ENCODE measurements at regions not wholly inside any gene's neighbourhood (a gene's known extent, or its start where the extent isn't known, plus 50 kb on each side); places are given as distances from the start of the nearest gene placed in this dataset.

DNA sequence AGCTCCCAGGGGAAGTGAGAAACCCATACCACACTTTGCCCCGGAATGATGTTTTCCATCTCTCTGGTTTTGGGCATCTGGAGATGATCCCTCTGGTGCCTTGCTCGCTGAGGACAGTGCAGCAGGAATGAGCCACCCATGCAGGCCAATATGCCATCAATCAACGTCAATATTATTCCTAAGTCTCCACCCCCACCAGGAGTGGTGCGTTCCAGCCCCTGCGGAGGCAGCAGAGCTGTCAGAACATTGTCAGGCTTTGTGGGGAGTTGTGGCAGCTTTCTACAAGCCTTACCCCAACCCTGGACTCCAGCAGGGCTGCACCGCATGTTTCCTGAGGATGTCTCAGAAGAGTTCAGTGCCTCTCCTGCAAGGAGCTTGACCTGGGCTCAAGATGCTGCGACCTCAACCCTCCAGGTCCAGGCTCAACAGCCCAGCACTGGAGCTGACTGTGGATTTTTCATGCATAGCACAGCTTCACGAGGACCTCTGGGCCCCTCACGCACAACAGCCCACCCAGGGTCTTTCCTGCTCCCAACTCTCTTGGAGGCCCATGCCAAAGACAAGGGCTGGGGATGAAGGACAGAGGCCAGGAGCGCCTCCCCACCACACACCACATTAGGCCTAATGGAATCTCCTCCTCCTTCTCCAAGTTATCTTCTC lies 67.5 kb downstream of the PSMG1 start:
- Histone ChIP-seq H3K36me3 (ENCODE audit: insufficient read depth) (no peaks in the 10 kb centered on the region), H3K27ac (ENCODE audit: low read depth) (no peak overlapping the region), H3K4me3 (no peak overlapping the region), H2AFZ (no peak overlapping the region), H3K4me2 (no peak overlapping the region), H3K4me1 (ENCODE audit: insufficient read depth) (no peaks in the 10 kb centered on the region), H3K79me2 (replicated peaks; ENCODE audit: insufficient read depth) (no peaks in the 10 kb centered on the region), H3K27me3 (ENCODE audit: insufficient read depth) (no peaks in the 10 kb centered on the region), H4K20me1 (replicated peaks; ENCODE audit: insufficient read depth) (no peaks in the 10 kb centered on the region), H3F3A (replicated peaks; ENCODE audit: low read depth) (no peaks in the 10 kb centered on the region), H3K9me2 (ENCODE audit: insufficient read depth) (0 out of 2 replicates have a peak, but pooled peaks cover 5% of the 10 kb centered on the region)
- no peaks in the 10 kb centered on the region for H3K36me3 Mint-ChIP-seq (ENCODE audit: low read depth)
- no peak for DNase-seq (ENCODE audit: low spot score)
- peaks cover 5% of the 10 kb centered on the region for H3K27me3 Mint-ChIP-seq (ENCODE audit: insufficient read depth, low read depth, poor library complexity)
- no peak for TF ChIP-seq POLR2AphosphoS5 (IDR thresholded peaks at IDR 0.05; ENCODE audit: low read depth)
- no peak for TF ChIP-seq ZNF331 (CRISPR knock-in tag; IDR thresholded peaks at IDR 0.05; ENCODE audit: low read depth)
- no peak for TF ChIP-seq JUNB (IDR thresholded peaks at IDR 0.05; ENCODE audit: unreplicated experiment)
- TF ChIP-seq NANOG (IDR thresholded peaks at IDR 0.05; ENCODE audit: borderline replicate concordance), result no peak
- TF ChIP-seq EZH2 (IDR thresholded peaks at IDR 0.05; ENCODE audit: low read depth, unreplicated experiment), result no peak
- TF ChIP-seq EZH2phosphoT487 (IDR thresholded peaks at IDR 0.05; ENCODE audit: unreplicated experiment), result no peak
- ATAC-seq, result no peak
- H3K4me1 Mint-ChIP-seq, result peaks cover 3% of the 10 kb centered on the region; the same call in 2 of the 3 replicates
- no peak overlapping the region for H3K4me3 Mint-ChIP-seq
- no peak overlapping the region for H3K27ac Mint-ChIP-seq
- H3K9me3 Mint-ChIP-seq, result peaks cover 2% of the 10 kb centered on the region; the same call in 2 of the 3 replicates

GRCh38 chr21:39114871-39115575 lies 68.2 kb downstream of the PSMG1 start:
- ATAC-seq, result no peak
- no peak overlapping the region for H3K27ac Mint-ChIP-seq
- TF ChIP-seq NANOG (IDR thresholded peaks at IDR 0.05; ENCODE audit: borderline replicate concordance), result no peak
- TF ChIP-seq STAT1 (IDR thresholded peaks at IDR 0.05; ENCODE audit: unreplicated experiment), result no peak
- no peak for TF ChIP-seq JUNB (IDR thresholded peaks at IDR 0.05; ENCODE audit: unreplicated experiment)
- TF ChIP-seq EZH2phosphoT487 (IDR thresholded peaks at IDR 0.05; ENCODE audit: unreplicated experiment), result no peak
- TF ChIP-seq, protein P1, sequence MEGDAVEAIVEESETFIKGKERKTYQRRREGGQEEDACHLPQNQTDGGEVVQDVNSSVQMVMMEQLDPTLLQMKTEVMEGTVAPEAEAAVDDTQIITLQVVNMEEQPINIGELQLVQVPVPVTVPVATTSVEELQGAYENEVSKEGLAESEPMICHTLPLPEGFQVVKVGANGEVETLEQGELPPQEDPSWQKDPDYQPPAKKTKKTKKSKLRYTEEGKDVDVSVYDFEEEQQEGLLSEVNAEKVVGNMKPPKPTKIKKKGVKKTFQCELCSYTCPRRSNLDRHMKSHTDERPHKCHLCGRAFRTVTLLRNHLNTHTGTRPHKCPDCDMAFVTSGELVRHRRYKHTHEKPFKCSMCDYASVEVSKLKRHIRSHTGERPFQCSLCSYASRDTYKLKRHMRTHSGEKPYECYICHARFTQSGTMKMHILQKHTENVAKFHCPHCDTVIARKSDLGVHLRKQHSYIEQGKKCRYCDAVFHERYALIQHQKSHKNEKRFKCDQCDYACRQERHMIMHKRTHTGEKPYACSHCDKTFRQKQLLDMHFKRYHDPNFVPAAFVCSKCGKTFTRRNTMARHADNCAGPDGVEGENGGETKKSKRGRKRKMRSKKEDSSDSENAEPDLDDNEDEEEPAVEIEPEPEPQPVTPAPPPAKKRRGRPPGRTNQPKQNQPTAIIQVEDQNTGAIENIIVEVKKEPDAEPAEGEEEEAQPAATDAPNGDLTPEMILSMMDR (conservative IDR thresholded peaks at IDR 0.05; ENCODE audit: low read depth in 2 of 2), result no peak
- TF ChIP-seq REST (IDR thresholded peaks at IDR 0.05; ENCODE audit: unreplicated experiment), result no peak
- TF ChIP-seq ZNF114 (CRISPR knock-in tag; IDR thresholded peaks at IDR 0.05), result no peak
- no peak for TF ChIP-seq POLR2AphosphoS5 (IDR thresholded peaks at IDR 0.05; ENCODE audit: low read depth)
- no peak for TF ChIP-seq CREB1 (CRISPR knock-in tag; IDR thresholded peaks at IDR 0.05; ENCODE audit: low read depth)
- TF ChIP-seq, protein P2, sequence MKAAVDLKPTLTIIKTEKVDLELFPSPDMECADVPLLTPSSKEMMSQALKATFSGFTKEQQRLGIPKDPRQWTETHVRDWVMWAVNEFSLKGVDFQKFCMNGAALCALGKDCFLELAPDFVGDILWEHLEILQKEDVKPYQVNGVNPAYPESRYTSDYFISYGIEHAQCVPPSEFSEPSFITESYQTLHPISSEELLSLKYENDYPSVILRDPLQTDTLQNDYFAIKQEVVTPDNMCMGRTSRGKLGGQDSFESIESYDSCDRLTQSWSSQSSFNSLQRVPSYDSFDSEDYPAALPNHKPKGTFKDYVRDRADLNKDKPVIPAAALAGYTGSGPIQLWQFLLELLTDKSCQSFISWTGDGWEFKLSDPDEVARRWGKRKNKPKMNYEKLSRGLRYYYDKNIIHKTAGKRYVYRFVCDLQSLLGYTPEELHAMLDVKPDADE (IDR thresholded peaks at IDR 0.05), result no peak
- TF ChIP-seq ZNF331 (CRISPR knock-in tag; IDR thresholded peaks at IDR 0.05; ENCODE audit: low read depth), result no peak

More at GRCh38 chr21:39114871-39115575, 68.2 kb downstream of the PSMG1 start:
- no peaks in the 10 kb centered on the region for H3K4me1 ChIP-seq (ENCODE audit: insufficient read depth)
- H2AFZ ChIP-seq, result no peak overlapping the region
- H3F3A ChIP-seq (replicated peaks; ENCODE audit: low read depth), result no peaks in the 10 kb centered on the region
- H3K36me3 ChIP-seq (ENCODE audit: insufficient read depth), result no peaks in the 10 kb centered on the region
- peaks cover 5% of the 10 kb centered on the region for H3K27me3 Mint-ChIP-seq (ENCODE audit: insufficient read depth, low read depth, poor library complexity)
- peaks cover 2% of the 10 kb centered on the region; the same call in 2 of the 3 replicates for H3K9me3 Mint-ChIP-seq
- H3K27ac ChIP-seq (ENCODE audit: low read depth), result no peak overlapping the region
- 0 out of 2 replicates have a peak, but pooled peaks cover 5% of the 10 kb centered on the region for H3K9me2 ChIP-seq (ENCODE audit: insufficient read depth)
- H3K36me3 Mint-ChIP-seq (ENCODE audit: low read depth), result no peaks in the 10 kb centered on the region
- H3K27me3 ChIP-seq (ENCODE audit: insufficient read depth), result no peaks in the 10 kb centered on the region
- no peak overlapping the region for H3K4me3 ChIP-seq
- no peak overlapping the region for H3K4me2 ChIP-seq
- no peak for DNase-seq (ENCODE audit: low spot score)
- no peak overlapping the region for H3K4me3 Mint-ChIP-seq
- H4K20me1 ChIP-seq (replicated peaks; ENCODE audit: insufficient read depth), result no peaks in the 10 kb centered on the region
- H3K79me2 ChIP-seq (replicated peaks; ENCODE audit: insufficient read depth), result no peaks in the 10 kb centered on the region
- no peaks in the 10 kb centered on the region; the same call in 2 of the 3 replicates for H3K4me1 Mint-ChIP-seq
